Keratinocyte (primary cell): ENCODE measurements at regions not wholly inside any gene's neighbourhood (a gene's known extent, or its start where the extent isn't known, plus 50 kb on each side); places are given as distances from the start of the nearest gene placed in this dataset.

ENCODE experiments used
- DNase-seq: peaks from one replicate; pipeline ENCODE4 v3.0.0-alpha.2; 2011; ENCODE audit warnings: low read depth, missing footprints, low spot score
- FAIRE-seq: peaks from 2 replicates; lab custom pipeline; 2011; peaks lifted over from hg19 to GRCh38; lab: Jason Lieb, UNC
- H2AFZ ChIP-seq: 2 replicates; pipeline ENCODE4 v1.6.0; 2012; ENCODE audit warnings: low read length, control low read depth, inconsistent platforms; ENCODE audit not compliant: control insufficient read depth
- H3K27ac ChIP-seq: 2 replicates; pipeline ENCODE4 v1.5.1; 2011; ENCODE audit warnings: low read length; ENCODE audit not compliant: control insufficient read depth, insufficient read depth
- H3K27me3 ChIP-seq: 3 replicates; pipeline ENCODE4 v1.6.0; 2011; ENCODE audit warnings: low read length; ENCODE audit not compliant: control insufficient read depth, insufficient read depth; ENCODE audit errors: extremely low read depth
- H3K36me3 ChIP-seq, 2 experiments: 2 replicates in 1 of 2; 3 replicates in 1 of 2; pipeline ENCODE4 v1.5.1; 2011; ENCODE audit warnings: low read length in 2 of 2, mild to moderate bottlenecking in 1 of 2; ENCODE audit not compliant: control insufficient read depth in 2 of 2, insufficient read depth in 2 of 2; ENCODE audit errors: extremely low read depth in 1 of 2
- H3K4me1 ChIP-seq: 3 replicates; pipeline ENCODE4 v1.5.1; 2011; ENCODE audit warnings: low read length; ENCODE audit not compliant: control insufficient read depth, insufficient read depth; ENCODE audit errors: extremely low read depth
- H3K4me2 ChIP-seq: 3 replicates; pipeline ENCODE4 v1.6.0; 2011; ENCODE audit warnings: low read depth, low read length; ENCODE audit not compliant: control insufficient read depth, insufficient read depth; ENCODE audit errors: extremely low read depth
- H3K4me3 ChIP-seq, 3 experiments: fragments of 200-600 bp in 1 of 3; sonication (generic) in 1 of 3; 2 replicates in 2 of 3; 3 replicates in 1 of 3; pipeline ENCODE4 v1.5.1; 2011 to 2016; ENCODE audit warnings: low read length in 3 of 3, mild to moderate bottlenecking in 3 of 3, control low read depth in 2 of 3, inconsistent platforms in 1 of 3, low read depth in 1 of 3, mixed read lengths in 1 of 3, mixed run types in 1 of 3, moderate library complexity in 1 of 3; ENCODE audit not compliant: control insufficient read depth in 2 of 3, insufficient read depth in 2 of 3; ENCODE audit errors: extremely low read depth in 1 of 3
- H3K79me2 ChIP-seq: 2 replicates; pipeline ENCODE4 v1.6.0; 2012; ENCODE audit warnings: low read length; ENCODE audit not compliant: control insufficient read depth, insufficient read depth
- H3K9ac ChIP-seq: 3 replicates; pipeline ENCODE4 v1.6.0; 2011; ENCODE audit warnings: low read length; ENCODE audit not compliant: control insufficient read depth, insufficient read depth; ENCODE audit errors: extremely low read depth
- H3K9me1 ChIP-seq: 3 replicates; pipeline ENCODE4 v1.6.0; 2011; ENCODE audit warnings: low read length; ENCODE audit not compliant: control insufficient read depth, insufficient read depth; ENCODE audit errors: extremely low read depth
- H3K9me3 ChIP-seq: 2 replicates; pipeline ENCODE4 v1.5.1; 2012; ENCODE audit warnings: low read depth, low read length; ENCODE audit not compliant: control insufficient read depth
- H4K20me1 ChIP-seq: 3 replicates; pipeline ENCODE4 v1.6.0; 2011; ENCODE audit warnings: low read length; ENCODE audit not compliant: control insufficient read depth, insufficient read depth; ENCODE audit errors: extremely low read depth
- EZH2 ChIP-seq: IDR thresholded peaks from one replicate; pipeline ENCODE4 v1.6.1; 2012; ENCODE audit warnings: inconsistent platforms, mild to moderate bottlenecking, low read length, moderate library complexity
- dilution Hi-C: fragments of 300-500 bp; cut with MboI; formaldehyde crosslinking; loops from one replicate; pipeline ENCODE4 v1.7.0; 2020; ENCODE audit warnings: low sequenced_read_pairs; ENCODE audit not compliant: extremely low pct_ligation_motif_present
- TF ChIP-seq, protein P1 (sequence below), 3 experiments: IDR thresholded peaks in 1 of 3; conservative IDR thresholded peaks in 1 of 3; optimal IDR thresholded peaks in 1 of 3; 2 replicates in 2 of 3; 3 replicates in 1 of 3; pipeline versions ENCODE3 to v1.5.1; 2011; ENCODE audit warnings: low read length in 3 of 3, mild to moderate bottlenecking in 3 of 3, moderate library complexity in 2 of 3, control low read depth in 1 of 3, inconsistent platforms in 1 of 3; ENCODE audit not compliant: insufficient read depth in 2 of 3; ENCODE audit errors: extremely low read depth in 1 of 3

GRCh38 chr11:41983475-41983874 is 524.0 kb upstream of the LRRC4C start:
- Histone ChIP-seq H3K36me3 (no peaks in the 10 kb centered on the region), H3K9ac (no peak overlapping the region), H2AFZ (no peak overlapping the region), H3K4me1 (no peaks in the 10 kb centered on the region), H3K27me3 (no peaks in the 10 kb centered on the region), H3K4me2 (no peak overlapping the region), H4K20me1 (no peaks in the 10 kb centered on the region), H3K27ac (no peak overlapping the region), H3K9me3 (no peaks in the 10 kb centered on the region), H3K9me1 (no peaks in the 10 kb centered on the region), H3K79me2 (no peaks in the 10 kb centered on the region), H3K4me3 (no peak overlapping the region)
- dilution Hi-C loops: no loop called here
- TF ChIP-seq, protein P1, sequence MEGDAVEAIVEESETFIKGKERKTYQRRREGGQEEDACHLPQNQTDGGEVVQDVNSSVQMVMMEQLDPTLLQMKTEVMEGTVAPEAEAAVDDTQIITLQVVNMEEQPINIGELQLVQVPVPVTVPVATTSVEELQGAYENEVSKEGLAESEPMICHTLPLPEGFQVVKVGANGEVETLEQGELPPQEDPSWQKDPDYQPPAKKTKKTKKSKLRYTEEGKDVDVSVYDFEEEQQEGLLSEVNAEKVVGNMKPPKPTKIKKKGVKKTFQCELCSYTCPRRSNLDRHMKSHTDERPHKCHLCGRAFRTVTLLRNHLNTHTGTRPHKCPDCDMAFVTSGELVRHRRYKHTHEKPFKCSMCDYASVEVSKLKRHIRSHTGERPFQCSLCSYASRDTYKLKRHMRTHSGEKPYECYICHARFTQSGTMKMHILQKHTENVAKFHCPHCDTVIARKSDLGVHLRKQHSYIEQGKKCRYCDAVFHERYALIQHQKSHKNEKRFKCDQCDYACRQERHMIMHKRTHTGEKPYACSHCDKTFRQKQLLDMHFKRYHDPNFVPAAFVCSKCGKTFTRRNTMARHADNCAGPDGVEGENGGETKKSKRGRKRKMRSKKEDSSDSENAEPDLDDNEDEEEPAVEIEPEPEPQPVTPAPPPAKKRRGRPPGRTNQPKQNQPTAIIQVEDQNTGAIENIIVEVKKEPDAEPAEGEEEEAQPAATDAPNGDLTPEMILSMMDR (optimal IDR thresholded peaks at IDR 0.05 in 1 of 3, IDR thresholded peaks at IDR 0.05 in 1 of 3, conservative IDR thresholded peaks at IDR 0.05 in 1 of 3; ENCODE audit: extremely low read depth in 1 of 3, insufficient read depth in 2 of 3, low read length in 3 of 3): no peak
- DNase-seq: no peak
- FAIRE-seq: no peak

- Histone ChIP-seq H2AFZ (no peak overlapping the region), H3K9ac (no peak overlapping the region), H3K9me1 (no peaks in the 10 kb centered on the region), H3K4me2 (no peak overlapping the region), H3K4me3 (no peak overlapping the region), H3K36me3 (no peaks in the 10 kb centered on the region), H4K20me1 (no peaks in the 10 kb centered on the region), H3K4me1 (no peaks in the 10 kb centered on the region), H3K79me2 (no peaks in the 10 kb centered on the region), H3K9me3 (no peaks in the 10 kb centered on the region), H3K27me3 (no peaks in the 10 kb centered on the region), H3K27ac (no peak overlapping the region)
- dilution Hi-C loops: no loop called here
- FAIRE-seq: no peak
- DNase-seq: no peak
- TF ChIP-seq, protein P1 (optimal IDR thresholded peaks at IDR 0.05 in 1 of 3, IDR thresholded peaks at IDR 0.05 in 1 of 3, conservative IDR thresholded peaks at IDR 0.05 in 1 of 3; ENCODE audit: extremely low read depth in 1 of 3, insufficient read depth in 2 of 3, low read length in 3 of 3): no peak
- TF ChIP-seq EZH2: no peak
Observed at GRCh38 chr11:41984023-41984422, 524.6 kb upstream of the LRRC4C start.
